ENCODE measurements at regions not wholly inside any gene's neighbourhood (a gene's known extent, or its start where the extent isn't known, plus 50 kb on each side); places are given as distances from the start of the nearest gene placed in this dataset.

GRCh38 chr14:34126586-34126985 is 175.7 kb upstream of the EGLN3 start:
- Mint-ChIP-seq H3K9me3 (ENCODE audit: unreplicated experiment) (no peaks in the 10 kb centered on the region), H3K27ac (ENCODE audit: unreplicated experiment) (no peak overlapping the region), H3K27me3 (ENCODE audit: unreplicated experiment) (peaks cover 29% of the 10 kb centered on the region), H3K36me3 (ENCODE audit: unreplicated experiment) (no peaks in the 10 kb centered on the region), H3K4me1 (ENCODE audit: unreplicated experiment) (peaks cover 3% of the 10 kb centered on the region), H3K4me3 (ENCODE audit: unreplicated experiment) (no peak overlapping the region)
- no peak for DNase-seq (ENCODE audit: extremely low spot score, unreplicated experiment)
- TF ChIP-seq, protein P1, sequence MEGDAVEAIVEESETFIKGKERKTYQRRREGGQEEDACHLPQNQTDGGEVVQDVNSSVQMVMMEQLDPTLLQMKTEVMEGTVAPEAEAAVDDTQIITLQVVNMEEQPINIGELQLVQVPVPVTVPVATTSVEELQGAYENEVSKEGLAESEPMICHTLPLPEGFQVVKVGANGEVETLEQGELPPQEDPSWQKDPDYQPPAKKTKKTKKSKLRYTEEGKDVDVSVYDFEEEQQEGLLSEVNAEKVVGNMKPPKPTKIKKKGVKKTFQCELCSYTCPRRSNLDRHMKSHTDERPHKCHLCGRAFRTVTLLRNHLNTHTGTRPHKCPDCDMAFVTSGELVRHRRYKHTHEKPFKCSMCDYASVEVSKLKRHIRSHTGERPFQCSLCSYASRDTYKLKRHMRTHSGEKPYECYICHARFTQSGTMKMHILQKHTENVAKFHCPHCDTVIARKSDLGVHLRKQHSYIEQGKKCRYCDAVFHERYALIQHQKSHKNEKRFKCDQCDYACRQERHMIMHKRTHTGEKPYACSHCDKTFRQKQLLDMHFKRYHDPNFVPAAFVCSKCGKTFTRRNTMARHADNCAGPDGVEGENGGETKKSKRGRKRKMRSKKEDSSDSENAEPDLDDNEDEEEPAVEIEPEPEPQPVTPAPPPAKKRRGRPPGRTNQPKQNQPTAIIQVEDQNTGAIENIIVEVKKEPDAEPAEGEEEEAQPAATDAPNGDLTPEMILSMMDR (IDR thresholded peaks at IDR 0.05): no peak

DNA sequence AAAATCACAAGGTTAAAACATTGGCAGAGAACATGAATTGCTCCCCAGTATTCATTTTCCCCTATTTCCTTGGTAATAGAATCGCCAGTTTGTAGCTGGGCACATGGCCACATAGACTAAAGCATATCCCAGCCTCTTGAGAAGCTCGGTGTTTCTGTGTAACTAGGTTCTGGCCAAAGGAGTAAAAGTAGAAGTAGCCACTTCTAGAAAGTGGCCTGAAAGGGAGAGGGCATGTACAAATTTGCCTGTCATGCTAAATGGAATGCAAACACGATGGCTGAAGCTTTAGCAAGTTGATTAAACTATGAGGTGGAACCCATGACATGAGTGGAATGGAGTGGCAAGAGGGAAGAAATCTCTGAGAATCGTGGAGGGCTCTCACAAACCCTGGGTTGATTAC is 173.7 kb upstream of the EGLN3 start:
- TF ChIP-seq, protein P1 (IDR thresholded peaks at IDR 0.05): no peak
- Mint-ChIP-seq H3K4me1 (ENCODE audit: unreplicated experiment) (no peaks in the 10 kb centered on the region), H3K4me3 (ENCODE audit: unreplicated experiment) (no peak overlapping the region), H3K36me3 (ENCODE audit: unreplicated experiment) (no peaks in the 10 kb centered on the region), H3K27ac (ENCODE audit: unreplicated experiment) (no peak overlapping the region), H3K9me3 (ENCODE audit: unreplicated experiment) (no peaks in the 10 kb centered on the region), H3K27me3 (ENCODE audit: unreplicated experiment) (peaks cover 28% of the 10 kb centered on the region)
- no peak for DNase-seq (ENCODE audit: extremely low spot score, unreplicated experiment)

DNA sequence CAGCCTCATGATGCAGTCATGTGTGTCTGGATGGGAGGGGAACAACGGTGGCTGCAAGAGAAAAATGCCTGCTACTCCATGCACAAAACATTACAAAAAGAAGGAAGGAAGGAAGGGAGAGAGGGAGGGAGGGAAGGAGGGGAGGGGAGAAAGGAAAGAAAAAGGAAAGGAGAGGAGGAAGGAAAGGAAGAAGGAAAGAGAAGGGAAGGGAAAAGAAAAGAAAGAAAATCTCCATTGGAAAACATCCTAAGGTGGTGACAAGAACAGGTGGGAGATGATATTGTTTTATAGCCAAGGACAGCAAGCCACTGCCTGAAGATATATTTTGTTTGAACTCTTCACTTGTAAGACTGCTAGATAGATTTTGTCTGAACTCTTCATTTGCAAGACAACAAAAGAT is 171.8 kb upstream of the EGLN3 start:
- TF ChIP-seq, protein P1 (IDR thresholded peaks at IDR 0.05): no peak
- H3K27ac Mint-ChIP-seq (ENCODE audit: unreplicated experiment): no peak overlapping the region
- H3K36me3 Mint-ChIP-seq (ENCODE audit: unreplicated experiment): no peaks in the 10 kb centered on the region
- no peaks in the 10 kb centered on the region for H3K4me1 Mint-ChIP-seq (ENCODE audit: unreplicated experiment)
- H3K4me3 Mint-ChIP-seq (ENCODE audit: unreplicated experiment): no peak overlapping the region
- DNase-seq (ENCODE audit: extremely low spot score, unreplicated experiment): no peak
- H3K27me3 Mint-ChIP-seq (ENCODE audit: unreplicated experiment): peaks cover 28% of the 10 kb centered on the region
- no peaks in the 10 kb centered on the region for H3K9me3 Mint-ChIP-seq (ENCODE audit: unreplicated experiment)

DNA sequence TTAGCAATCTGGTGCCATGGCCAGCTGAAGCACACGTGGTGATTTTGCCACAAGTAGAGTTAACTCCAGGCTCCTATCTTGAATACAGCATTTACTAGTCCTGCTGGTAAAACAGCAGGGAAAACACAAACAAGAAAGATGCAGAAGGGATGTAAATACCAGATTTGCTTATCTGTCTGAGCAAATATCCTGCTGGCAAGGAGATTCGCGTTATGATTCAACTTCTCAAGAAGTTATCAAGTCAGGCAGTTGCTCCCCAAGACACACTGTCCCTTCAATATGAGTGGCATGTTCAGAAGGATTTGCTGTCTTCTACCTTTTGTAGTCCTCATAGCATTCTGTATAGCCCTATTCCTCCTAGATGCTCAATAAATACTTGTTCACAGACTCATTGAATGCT is 171.2 kb upstream of the EGLN3 start:
- Mint-ChIP-seq H3K4me3 (ENCODE audit: unreplicated experiment) (no peak overlapping the region), H3K36me3 (ENCODE audit: unreplicated experiment) (no peaks in the 10 kb centered on the region), H3K27me3 (ENCODE audit: unreplicated experiment) (peaks cover 28% of the 10 kb centered on the region), H3K27ac (ENCODE audit: unreplicated experiment) (no peak overlapping the region), H3K9me3 (ENCODE audit: unreplicated experiment) (no peaks in the 10 kb centered on the region), H3K4me1 (ENCODE audit: unreplicated experiment) (no peaks in the 10 kb centered on the region)
- DNase-seq (ENCODE audit: extremely low spot score, unreplicated experiment): no peak
- TF ChIP-seq, protein P1 (IDR thresholded peaks at IDR 0.05): no peak

DNA sequence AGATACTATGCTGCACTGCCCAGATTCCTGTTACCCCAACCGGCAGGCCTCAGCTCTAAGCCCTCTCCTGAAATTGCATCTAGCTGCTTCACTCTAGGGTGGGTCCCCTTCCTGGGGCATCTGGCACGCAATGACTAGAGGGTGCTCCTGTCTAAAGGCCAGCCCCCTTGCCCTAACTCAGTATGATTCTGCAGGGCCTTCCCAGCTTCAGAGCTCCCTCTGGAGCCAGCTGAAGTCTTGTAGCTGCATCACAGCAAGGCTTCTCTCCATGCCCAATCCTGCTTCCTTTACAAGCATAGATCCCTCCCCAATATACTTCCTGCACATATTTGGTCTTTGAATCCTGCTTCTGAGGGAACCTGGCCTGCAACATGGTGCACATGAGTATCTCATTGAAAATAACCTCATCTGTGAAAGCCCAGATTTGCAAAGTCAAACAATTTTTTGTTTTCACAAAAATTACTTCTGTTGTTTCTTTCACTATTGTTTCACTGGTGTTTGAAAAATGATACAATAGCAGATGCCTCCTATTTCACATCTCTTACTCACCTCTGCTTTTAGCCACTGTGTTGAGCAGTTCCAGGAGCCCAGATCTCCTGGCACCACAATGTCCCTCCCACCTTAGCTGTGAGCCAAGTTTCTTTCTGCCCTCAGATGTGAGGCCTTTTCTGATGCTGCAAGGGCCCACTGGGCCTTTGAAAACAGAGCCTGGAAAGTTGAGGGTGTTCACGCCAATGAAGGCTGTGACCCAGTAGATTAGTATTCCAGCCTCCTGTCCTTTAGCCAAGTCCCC is 169.5 kb upstream of the EGLN3 start:
- TF ChIP-seq, protein P1 (IDR thresholded peaks at IDR 0.05): no peak
- no peaks in the 10 kb centered on the region for H3K36me3 Mint-ChIP-seq (ENCODE audit: unreplicated experiment)
- no peaks in the 10 kb centered on the region for H3K4me1 Mint-ChIP-seq (ENCODE audit: unreplicated experiment)
- DNase-seq (ENCODE audit: extremely low spot score, unreplicated experiment): no peak
- H3K27me3 Mint-ChIP-seq (ENCODE audit: unreplicated experiment): peaks cover 22% of the 10 kb centered on the region
- H3K4me3 Mint-ChIP-seq (ENCODE audit: unreplicated experiment): no peak overlapping the region
- peaks cover 7% of the 10 kb centered on the region for H3K9me3 Mint-ChIP-seq (ENCODE audit: unreplicated experiment)
- no peak overlapping the region for H3K27ac Mint-ChIP-seq (ENCODE audit: unreplicated experiment)
